Nucleus accumbens (tissue), 56 donors: ENCODE measurements at regions not wholly inside any gene's neighbourhood (a gene's known extent, or its start where the extent isn't known, plus 50 kb on each side); places are given as distances from the start of the nearest gene placed in this dataset.
"Not testable (repeated sequence)": the region's sequence is repeated elsewhere in the genome, so short reads cannot be mapped to it uniquely, and the experiment has no call there.

Source experiments
- DNase-seq, 56 donors: peaks; one replicate each; lab custom pipeline; 2025; lab: John Stamatoyannopoulos, UW

DNA sequence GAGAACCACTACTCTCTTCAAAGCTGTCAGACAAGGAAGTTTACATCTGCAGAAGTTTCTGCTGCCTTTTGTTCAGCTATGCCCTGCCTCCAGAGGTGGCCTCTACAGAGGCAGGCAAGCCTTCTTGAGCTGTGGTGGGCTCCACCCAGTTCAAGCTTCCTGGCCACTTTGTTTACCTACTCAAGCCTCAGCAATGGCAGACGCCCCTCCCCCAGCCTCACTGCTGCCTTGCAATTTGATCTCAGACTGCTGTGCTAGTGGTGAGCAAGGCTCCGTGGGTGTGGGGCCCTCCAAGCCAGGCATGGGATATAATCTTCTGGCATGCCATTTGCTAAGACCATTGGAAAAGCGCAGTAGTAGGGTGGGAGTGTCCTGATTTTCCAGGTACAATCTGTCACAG is 144.0 kb downstream of the CCNG2 start:
- not testable (repeated sequence) for DNase-seq

DNA sequence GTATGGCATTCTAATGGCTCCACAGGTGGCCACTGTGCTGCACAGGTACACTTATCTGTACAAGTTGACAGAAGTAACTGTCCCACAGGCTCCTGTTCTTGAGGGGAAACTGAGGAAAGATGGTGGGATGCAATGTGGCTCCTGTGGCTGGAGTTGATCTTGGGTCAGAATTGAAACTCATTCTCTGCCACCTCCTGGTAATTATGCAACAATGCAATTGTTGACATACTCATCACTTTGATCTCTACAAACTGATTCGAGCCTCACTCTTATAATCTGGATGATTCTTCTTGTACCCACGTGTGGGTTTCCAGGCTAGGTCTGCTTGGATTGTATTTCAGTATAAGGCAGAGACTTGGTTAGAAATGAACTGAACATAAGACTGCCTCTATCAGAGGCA is 148.8 kb downstream of the CCNG2 start:
- no peak for DNase-seq

DNA sequence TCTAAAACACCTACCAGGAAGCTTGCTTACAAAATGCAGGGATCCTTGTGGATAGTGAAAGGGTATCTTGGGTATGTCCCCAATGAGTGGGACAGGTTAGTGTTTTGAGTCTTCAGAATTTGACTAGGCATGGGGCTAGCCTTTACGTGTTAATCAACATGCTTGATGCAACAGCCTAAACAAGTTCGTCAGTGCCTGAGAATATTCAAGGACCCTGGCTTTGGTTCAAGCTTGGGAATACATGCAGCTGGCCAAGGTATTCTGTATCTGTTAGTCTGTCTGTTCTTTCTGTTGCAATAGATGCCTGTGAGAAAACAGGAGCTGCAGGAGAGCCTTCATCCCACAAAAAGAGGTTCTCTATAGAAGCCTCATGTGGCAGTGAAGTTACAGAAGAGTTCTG is 149.5 kb downstream of the CCNG2 start:
- DNase-seq = no peak

DNA sequence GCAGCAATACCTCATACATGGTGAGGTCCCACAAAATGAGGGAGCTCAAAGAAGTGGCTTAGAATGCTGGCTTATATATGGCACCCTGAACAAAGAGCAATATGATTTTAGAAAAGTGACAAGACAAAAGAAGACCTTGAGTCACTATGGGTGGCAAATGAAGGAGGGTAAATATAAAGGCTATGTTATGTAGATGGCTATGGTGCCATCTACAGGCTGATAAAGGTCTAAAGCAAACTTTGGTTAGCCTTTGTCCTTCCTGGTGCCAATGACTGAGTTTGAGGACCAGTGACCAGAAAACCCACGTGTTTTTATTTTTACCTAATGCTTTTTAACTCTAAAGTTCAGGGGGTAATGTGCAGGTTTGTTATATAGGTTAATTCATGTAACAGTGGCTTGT is 151.8 kb downstream of the CCNG2 start:
- DNase-seq = no peak

DNA sequence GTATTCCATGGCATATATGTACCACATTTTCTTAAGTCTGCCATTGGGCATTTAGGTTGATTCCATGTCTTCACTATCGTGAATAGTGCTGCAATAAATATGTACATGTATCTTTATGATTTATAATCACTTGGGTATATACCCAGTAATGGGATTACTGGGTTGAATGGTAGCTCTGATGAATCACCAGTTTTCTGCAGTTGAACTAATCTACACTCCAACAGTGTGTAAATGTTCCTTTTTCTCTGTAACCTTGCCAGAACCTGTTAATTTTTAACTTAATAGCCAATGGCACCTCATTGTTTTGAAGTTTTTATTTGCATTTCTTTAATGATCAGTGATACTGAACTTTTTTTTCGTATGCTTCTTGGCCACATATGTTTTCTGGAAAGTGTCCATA is 152.5 kb downstream of the CCNG2 start:
- DNase-seq = no peak

DNA sequence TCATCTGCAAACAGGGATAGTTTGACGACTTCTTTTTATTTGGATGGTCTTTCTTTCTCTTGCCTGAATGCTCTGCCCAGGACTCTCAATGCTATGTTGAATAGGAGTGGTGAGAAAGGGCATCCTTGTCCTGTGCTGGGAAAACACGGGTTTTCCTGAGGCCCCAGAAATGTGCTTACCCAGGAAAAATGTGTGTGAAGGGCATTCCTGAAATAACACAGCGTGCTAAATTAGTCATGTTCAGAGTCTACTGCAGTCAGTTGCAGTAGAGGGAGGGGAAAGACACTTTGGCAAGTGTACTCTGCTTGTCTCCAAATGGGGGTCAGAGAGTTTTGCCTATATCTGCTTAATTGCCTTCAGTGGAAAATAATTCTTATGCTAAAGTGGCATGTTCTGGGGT is 153.9 kb downstream of the CCNG2 start:
- no peak for DNase-seq

DNA sequence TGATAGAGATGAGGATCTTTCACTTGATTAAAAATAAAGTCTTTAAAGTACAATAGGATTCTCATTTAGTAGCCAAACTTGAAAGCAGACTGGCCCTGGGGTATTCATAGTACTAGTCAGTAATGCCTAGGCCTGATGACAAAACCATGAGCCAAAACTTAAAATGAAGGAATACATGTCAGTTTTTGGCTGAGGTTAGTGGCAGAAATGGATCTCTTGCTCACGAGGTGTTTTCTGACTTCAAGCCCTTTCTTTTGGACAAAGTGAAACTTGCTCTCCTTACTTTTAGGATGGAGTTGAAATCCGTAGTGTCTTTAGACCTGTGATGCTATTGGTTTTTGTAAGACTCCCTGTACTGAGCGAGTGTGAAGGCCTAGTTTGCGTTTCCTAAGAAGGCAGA is 157.7 kb downstream of the CCNG2 start:
- DNase-seq = no peak

DNA sequence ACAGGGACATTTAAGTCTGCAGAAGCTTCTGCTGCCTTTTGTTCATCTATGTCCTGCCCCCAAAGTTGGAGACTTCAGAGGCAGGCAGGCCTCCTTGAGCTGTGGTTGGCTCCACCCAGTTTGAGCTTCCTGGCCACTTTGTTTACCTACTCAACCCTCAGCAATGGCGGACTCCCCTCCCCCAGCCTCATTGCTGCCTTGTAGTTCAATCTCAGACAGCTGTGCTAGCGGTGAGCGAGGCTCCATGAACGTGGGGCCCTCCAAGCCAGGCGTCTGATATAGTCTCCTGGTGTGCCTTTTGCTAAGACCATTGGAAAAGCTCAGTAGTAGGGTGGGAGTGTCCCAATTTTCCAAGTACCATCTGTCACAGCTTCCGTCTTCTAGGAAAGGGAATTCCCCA is 170.1 kb downstream of the CCNG2 start:
- no peak for DNase-seq

DNA sequence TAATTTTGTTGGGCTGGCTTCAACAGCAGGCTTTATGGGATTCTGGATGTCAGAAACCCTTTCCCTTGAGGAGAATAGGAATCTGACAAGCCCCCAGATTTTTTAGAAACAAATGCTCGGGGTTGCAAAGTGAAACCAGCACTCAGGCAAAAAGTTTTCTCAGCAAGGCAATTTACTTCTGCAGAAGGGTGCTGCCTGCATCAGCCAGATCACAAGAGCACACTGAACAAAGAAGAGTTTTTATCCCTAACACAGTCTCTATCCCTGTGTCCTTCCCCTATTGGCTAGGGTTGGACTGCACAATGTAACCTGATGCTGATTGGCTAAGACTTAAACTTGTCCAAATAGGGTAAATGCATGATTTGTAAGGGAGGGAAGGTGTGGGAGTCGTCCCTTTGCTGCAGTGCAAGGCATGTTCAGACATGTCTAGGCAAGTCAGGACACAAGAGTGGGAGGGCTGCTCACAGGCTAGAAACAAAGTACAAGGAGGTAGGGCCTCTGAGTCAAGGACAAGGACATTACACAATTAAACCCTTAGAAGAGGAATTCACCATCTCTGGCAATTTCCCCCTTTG is 175.8 kb downstream of the CCNG2 start:
- DNase-seq = no peak

DNA sequence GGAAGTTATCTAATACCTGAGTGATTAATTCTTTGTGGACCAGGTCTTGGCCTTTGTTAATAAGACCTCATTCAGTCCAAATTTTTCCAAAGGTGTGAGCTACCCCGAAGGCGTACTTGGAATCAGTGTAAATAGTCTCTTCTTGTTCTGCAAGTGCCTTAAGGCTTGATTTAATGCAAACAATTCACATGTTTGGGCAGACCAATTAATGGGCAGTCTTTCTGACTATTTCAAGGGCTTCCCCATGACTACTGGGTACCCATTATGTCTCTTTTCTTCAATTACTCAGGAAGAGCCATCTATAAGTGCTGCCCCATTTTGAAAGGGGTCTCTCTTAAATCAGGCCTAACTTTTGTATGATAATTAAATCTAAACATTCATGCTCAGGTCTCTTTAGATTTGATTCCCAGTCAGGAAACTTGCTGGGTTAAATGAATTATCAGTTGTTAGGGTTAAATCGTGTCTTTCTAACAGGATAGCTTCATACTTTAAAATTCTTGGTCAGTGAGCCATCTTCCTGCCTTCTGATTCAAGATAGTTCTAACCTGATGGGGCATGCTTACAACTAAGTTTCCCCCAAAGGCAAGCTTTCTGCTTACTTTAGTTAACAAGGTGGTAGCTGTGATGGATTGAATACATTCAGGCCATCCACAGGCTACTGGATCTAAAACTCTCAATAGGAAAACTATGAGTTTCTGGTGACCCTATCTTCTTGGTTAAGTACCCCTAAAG is 179.6 kb downstream of the CCNG2 start:
- DNase-seq = no peak

DNA sequence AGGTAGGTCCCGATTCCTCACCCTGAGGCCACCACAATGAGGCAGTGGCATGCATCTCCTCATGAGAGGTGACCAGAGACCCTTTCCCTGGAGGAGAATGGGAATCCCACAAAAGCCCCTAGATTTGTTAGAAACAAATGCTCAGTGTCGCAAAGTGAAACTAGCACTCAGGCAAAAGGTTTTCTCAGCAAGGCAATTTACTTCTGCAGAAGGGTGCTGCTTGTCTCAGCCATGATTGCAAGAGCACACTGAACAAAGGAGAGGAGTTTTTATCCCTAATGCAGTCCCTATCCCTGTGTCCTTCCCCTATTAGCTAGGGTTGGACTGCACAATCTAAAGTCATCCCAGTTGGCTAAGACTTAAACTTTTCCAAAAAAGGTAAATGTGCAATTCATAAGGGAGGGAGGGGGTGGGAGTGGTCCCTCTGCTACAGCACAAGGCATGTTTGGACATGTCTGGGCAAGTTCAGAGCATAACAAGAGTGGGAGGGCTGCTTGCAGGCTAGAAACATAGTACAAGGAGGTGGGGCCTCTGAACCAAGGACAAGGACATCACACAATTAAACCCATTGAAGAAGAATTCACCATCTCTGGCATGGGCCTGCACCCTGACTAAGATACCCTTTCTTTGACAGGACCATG is 185.3 kb downstream of the CCNG2 start:
- no peak for DNase-seq

DNA sequence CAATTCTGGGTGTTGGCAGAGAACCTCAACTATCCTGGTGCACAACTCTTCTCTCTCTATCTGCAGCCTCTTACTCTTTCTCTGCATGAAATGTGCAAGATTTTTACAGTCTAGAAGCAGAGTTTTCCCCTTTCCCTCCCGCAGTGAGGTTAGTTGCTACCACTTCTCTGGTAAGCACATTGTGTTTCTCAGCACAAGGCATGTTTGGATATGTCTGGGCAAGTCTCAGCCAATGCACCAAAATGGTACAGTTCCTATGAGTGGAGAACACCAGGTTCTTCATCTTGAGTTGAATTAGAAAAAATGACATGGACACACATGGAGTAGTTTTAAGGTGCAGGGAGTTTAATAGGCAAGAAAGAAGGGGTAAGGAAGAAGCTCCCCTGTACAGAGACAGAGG is 187.0 kb downstream of the CCNG2 start:
- DNase-seq = no peak

DNA sequence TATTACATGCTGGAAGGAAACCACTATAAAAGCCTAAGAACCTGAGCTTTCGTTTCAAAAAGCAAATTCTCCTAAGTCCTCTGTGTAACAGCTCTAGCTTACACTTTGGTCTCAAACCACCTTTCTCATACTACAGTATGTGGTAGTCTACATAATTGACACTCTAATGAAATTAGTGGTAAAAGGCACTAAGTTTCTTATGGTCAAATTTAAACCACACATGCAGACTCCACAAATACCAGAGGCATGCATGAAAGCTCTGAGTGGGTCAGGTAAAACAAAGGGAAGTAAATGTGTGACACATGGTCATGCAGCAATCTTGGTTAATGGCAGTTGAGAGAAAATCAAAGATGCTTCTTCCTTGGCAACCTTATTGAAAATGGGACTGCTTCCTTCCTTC is 187.8 kb downstream of the CCNG2 start:
- DNase-seq = no peak

DNA sequence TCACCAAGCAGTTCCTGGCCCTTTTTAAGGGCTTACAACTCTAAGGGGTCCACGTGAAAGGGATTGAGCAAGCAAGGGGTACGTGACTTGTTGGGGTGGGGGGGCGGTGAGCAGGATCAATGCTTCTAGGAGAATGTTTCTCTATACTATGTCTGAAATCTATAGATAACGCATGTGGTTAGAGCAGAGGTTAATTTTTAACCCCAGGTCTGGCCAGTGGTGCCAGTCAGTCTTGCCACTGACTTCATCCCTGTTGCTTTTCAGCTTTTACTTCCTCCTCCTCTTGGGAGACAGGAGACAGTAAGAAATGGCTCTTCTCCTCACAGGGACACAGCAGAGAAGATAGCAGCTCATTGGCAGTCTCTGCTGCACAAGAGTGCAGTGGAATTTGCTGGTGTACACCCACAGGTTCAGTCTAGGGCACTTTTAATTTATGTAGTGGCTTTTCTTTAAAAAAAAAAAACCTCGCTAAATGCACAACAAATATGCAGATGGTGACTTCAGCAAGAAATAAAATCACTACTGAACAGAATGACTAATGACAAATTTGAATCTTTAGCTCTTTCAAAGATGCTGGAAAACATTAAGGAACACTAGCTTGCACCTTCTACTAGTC is 190.5 kb downstream of the CCNG2 start:
- no peak for DNase-seq

DNA sequence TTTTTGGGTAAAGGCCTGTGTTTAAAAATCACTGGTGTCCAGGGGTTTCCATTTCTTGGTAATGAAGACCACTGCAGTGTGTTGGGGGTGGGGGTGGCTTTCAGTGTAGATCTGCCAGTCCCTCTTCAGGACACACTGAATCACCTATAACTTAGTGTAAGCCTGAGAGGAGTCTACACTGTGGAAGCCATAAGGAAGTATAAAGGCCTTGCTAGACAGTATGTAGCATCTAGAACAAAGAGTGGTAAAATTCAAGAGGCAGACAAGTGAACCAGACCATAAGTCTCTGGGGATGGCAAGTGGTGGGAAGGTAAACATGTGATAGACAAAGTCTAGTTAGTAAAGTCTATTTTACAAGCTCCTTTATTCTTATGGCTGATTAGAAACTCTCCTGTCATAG is 191.8 kb downstream of the CCNG2 start:
- DNase-seq = no peak

DNA sequence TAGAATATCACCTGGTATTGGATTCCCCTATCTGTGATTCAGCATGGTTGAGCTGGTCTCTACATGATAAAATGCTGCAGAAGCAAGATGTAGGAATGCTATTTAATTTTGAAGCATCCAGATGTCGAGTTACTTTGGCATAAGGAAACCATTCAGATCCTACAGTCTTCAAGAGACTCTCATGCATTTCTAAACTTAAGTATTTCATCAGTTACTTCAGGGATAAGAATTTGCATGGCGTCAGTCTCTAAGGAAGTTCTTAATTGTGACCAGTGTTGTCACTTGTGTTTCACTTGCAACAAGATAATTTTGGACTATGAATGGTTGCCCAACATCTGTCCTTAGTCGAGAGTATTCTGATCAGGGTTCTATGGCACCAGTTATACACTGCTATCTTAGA is 192.4 kb downstream of the CCNG2 start:
- DNase-seq = no peak

DNA sequence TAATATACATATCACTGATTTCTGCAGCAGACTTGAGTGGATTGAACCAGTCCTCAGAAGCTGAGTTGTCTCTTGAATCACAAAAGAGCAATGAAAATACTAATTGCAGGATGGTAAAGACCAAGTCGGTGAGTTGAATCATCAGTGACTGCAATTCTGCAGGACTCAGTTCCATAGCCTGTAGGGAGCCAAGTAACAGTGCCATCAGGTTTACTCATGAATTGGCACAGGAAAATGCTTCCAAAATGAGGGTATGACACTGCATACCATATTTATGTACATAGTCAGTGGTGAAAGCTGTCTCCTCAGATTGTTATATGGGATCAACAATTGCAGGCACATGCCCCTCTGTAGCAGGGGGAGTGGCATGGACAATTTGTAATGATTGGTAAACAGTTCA is 192.8 kb downstream of the CCNG2 start:
- no peak for DNase-seq

DNA sequence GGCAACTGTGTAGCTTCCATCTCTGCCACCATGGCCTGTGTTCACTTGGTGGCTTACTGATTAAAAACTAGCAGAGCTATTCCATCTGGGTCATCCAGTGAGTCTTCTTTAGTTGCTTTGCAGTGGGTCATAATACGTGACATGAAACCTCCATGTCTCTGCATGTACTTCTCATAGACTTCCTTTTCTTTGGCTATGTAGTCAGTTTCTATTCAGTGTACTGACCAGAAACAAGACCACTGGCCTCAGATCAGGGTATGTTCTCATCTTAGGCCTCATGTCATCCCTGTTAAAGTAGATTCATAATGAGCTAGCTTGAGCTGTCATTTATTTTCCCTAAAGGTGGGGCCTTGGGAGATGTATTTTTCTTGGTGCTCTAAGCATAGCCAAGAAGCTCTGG is 195.2 kb downstream of the CCNG2 start:
- no peak for DNase-seq

DNA sequence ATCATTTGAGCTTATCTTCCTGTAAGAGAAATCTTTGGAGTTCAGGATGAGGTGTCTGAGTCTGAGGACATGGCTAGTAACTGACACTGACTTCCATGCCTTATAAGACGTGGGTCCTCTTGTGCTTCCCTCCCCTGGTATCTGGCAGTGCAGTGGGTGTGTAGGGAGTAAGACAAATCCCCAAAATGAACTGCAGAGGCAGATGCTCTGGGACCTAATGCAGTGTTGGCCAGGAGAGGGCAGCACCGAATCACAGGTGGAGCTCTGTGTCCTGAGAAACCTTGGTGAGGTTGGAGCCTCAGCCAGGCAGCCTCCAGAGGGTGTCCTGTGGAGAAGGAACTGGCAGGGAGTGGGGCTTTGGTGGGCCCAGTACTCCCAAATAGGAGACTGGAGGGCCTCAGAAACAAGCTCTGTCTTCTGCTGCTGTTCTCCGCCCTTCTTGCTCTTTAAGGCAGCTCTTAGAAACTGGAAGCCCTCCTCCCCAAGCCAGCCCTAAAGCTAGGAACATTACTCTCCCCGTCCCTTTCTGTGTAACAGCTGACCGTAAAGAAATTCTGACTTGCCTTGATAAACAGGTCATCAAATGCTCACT is 196.8 kb downstream of the CCNG2 start:
- not testable (repeated sequence) for DNase-seq

DNA sequence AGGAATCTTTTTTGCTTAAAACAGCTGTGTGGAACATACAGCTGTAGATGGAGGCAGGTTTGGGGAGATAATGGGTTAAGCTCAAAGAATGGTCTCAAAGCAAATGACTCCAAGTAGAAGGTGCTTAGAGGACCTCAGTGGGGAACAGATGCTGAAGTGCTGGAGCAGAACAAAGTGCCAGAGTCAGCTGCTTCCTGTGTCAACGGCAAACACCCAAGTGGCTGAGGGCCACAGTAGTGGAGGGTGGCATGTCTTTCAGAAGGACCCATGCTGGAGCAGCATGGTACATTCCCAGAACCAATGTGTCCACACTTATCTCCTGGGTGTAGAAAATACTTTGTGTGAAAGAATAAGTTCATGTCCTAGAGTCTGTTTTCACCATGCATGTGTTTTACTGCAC is 197.5 kb downstream of the CCNG2 start:
- DNase-seq = no peak

DNA sequence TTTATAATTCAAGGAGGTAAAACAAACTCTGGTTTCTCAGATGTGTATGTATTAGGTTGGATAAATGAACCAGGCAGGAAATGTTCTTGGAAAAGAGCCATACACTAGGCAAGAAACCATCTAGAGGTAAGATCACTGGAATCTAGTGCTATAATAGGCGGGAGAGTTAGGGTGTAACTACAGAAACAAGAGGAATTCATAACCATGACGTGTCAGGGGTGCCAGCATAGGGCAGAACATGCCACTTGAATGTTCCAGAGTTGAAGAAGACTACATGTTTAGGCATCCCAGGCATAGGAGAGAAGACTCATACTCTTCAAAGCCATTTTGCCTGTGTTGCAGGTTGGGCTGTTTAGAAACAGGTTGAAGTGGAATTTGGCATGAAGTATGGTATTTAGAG is 198.7 kb downstream of the CCNG2 start:
- DNase-seq = no peak
